ENCODE measurements at regions not wholly inside any gene's neighbourhood (a gene's known extent, or its start where the extent isn't known, plus 50 kb on each side); places are given as distances from the start of the nearest gene placed in this dataset.
"Not testable (repeated sequence)": the region's sequence is repeated elsewhere in the genome, so short reads cannot be mapped to it uniquely, and the experiment has no call there.

GRCh38 chr2:195570329-195570728 is 86.7 kb upstream of the SLC39A10 start:
- DNase-seq = no peak

GRCh38 chr2:195569255-195569654 is 87.8 kb upstream of the SLC39A10 start:
- DNase-seq = peak in 1 of 2 donors; percentile 17

GRCh38 chr2:195564625-195565135 is 92.3 kb upstream of the SLC39A10 start:
- not testable (repeated sequence) for DNase-seq

- no peak for DNase-seq
Observed at GRCh38 chr2:195563857-195564512, 93.0 kb upstream of the SLC39A10 start.

- peak in 1 of 2 donors; percentile 40 for DNase-seq
Observed at GRCh38 chr2:195562570-195563566, 94.2 kb upstream of the SLC39A10 start.

- peak; percentile 70 to 76 for DNase-seq
Observed at GRCh38 chr2:195561116-195561921, 95.7 kb upstream of the SLC39A10 start.

- DNase-seq = no peak
Observed at GRCh38 chr2:195560209-195560895, 96.7 kb upstream of the SLC39A10 start.

GRCh38 chr2:195559431-195559914 is 97.6 kb upstream of the SLC39A10 start:
- peak; percentile 23 to 47 for DNase-seq

GRCh38 chr2:195555971-195556370 is 101.1 kb upstream of the SLC39A10 start:
- no peak for DNase-seq

- DNase-seq = peak; percentile 47
Observed at GRCh38 chr2:195552581-195552980, 104.4 kb upstream of the SLC39A10 start.

GRCh38 chr2:195548198-195548940 is 108.7 kb upstream of the SLC39A10 start:
- no peak for DNase-seq

- not testable (repeated sequence) for DNase-seq
Observed at GRCh38 chr2:195547268-195547840, 109.7 kb upstream of the SLC39A10 start.

- DNase-seq = no peak
Observed at GRCh38 chr2:195545811-195546210, 111.2 kb upstream of the SLC39A10 start.

- no peak for DNase-seq
Observed at GRCh38 chr2:195543902-195544894, 112.8 kb upstream of the SLC39A10 start.

GRCh38 chr2:195543063-195543462 is 114.0 kb upstream of the SLC39A10 start:
- peak; percentile 52 to 61 for DNase-seq

- DNase-seq = no peak
Observed at GRCh38 chr2:195542067-195542466, 115.0 kb upstream of the SLC39A10 start.

- DNase-seq = no peak
Observed at GRCh38 chr2:195538937-195539336, 118.1 kb upstream of the SLC39A10 start.

- no peak for DNase-seq
Observed at GRCh38 chr2:195537811-195538210, 119.2 kb upstream of the SLC39A10 start.

- no peak for DNase-seq
Observed at GRCh38 chr2:195536906-195537305, 120.1 kb upstream of the SLC39A10 start.
